ENCODE measurements at regions not wholly inside any gene's neighbourhood (a gene's known extent, or its start where the extent isn't known, plus 50 kb on each side); places are given as distances from the start of the nearest gene placed in this dataset.

- Histone ChIP-seq H4K20me1 (ENCODE audit: control insufficient read depth, insufficient read depth) (no peaks in the 10 kb centered on the region; the same call in 1 of the 2 replicates), H3K36me3 (ENCODE audit: control insufficient read depth in 2 of 2, insufficient read depth in 2 of 2, low read length in 1 of 2) (no peaks in the 10 kb centered on the region), H3K27me3 (replicated peaks in 1 of 2; ENCODE audit: control insufficient read depth in 2 of 2, insufficient read depth in 2 of 2, low read length in 1 of 2) (no peaks in the 10 kb centered on the region), H3K79me2 (ENCODE audit: control insufficient read depth, insufficient read depth, low read length) (no peaks in the 10 kb centered on the region), H3K27ac (ENCODE audit: control insufficient read depth, insufficient read depth) (no peak overlapping the region), H3K4me1 (ENCODE audit: control insufficient read depth, insufficient read depth, low read length) (no peaks in the 10 kb centered on the region), H3K9me3 (replicated peaks; ENCODE audit: control insufficient read depth, insufficient read depth, low read length) (no peaks in the 10 kb centered on the region), H2AFZ (ENCODE audit: control insufficient read depth, low read depth, low read length) (no peak overlapping the region), H3K4me3 (no peak overlapping the region), H3K9ac (ENCODE audit: control insufficient read depth, insufficient read depth, low read length) (no peak overlapping the region), H3K4me2 (ENCODE audit: control insufficient read depth, insufficient read depth) (no peak overlapping the region)
- in situ Hi-C loops (cut with MboI): no loop called here
- intact Hi-C loops (cut with micrococcal nuclease; ENCODE audit: unreplicated experiment): no loop called here
- SMC1A ChIA-PET (ENCODE audit: uncharacterized antibody, unreplicated experiment): interaction anchor here (1.3 kb wide), 1 partner anchor 9 kb away, joined by 4 read pairs; no protein-coding TSS in a partner anchor
- 21% methylated on average over 6 of the region's 6 CpGs for WGBS (ENCODE audit: insufficient coverage, insufficient replicate concordance, low lambda C conversion rate, missing lambda C conversion rate)
- DNase-seq (ENCODE audit: low read depth, low spot score) (no peak), ATAC-seq (no peak), FAIRE-seq (no peak)
- RAD21 ChIA-PET (ENCODE audit: unreplicated experiment): interaction anchor here (0.7 kb wide), 1 partner anchor 9 kb away, joined by 3 read pairs; no protein-coding TSS in a partner anchor
- POLR2A ChIA-PET: no interaction called here
- CTCF ChIA-PET: interaction anchor here (3.2 kb wide), 1 partner anchor 9 kb away, joined by 14 read pairs; no protein-coding TSS in a partner anchor
- no peak for TF ChIP-seq BHLHE40 (IDR thresholded peaks at IDR 0.05; ENCODE audit: borderline replicate concordance in 1 of 2, low read depth in 2 of 2, low read length in 1 of 2)
- no peak for TF ChIP-seq ZNF592 (IDR thresholded peaks at IDR 0.05)
- no peak for TF ChIP-seq ELK1 (IDR thresholded peaks at IDR 0.05; ENCODE audit: low read depth, low read length)
- no peak for TF ChIP-seq NFYA (IDR thresholded peaks at IDR 0.05; ENCODE audit: borderline replicate concordance, low read depth, low read length)
- no peak for TF ChIP-seq CHD4 (IDR thresholded peaks at IDR 0.05)
- TF ChIP-seq EGR1 (IDR thresholded peaks at IDR 0.05; ENCODE audit: borderline replicate concordance in 1 of 2, low read depth in 2 of 2, low read length in 2 of 2): no peak
- TF ChIP-seq HDGF (IDR thresholded peaks at IDR 0.05): no peak
- no peak for TF ChIP-seq RELB (IDR thresholded peaks at IDR 0.05; ENCODE audit: low read depth)
- no peak for TF ChIP-seq TBL1XR1 (IDR thresholded peaks at IDR 0.05; ENCODE audit: low read depth, low read length)
- TF ChIP-seq TCF7 (IDR thresholded peaks at IDR 0.05; ENCODE audit: borderline replicate concordance): no peak
- no peak for TF ChIP-seq ZSCAN29 (IDR thresholded peaks at IDR 0.05)
- TF ChIP-seq RUNX3 (IDR thresholded peaks at IDR 0.05; ENCODE audit: low read length): no peak
- no peak for TF ChIP-seq WRNIP1 (IDR thresholded peaks at IDR 0.05; ENCODE audit: borderline replicate concordance, low read depth, low read length)
- TF ChIP-seq POU2F2 (IDR thresholded peaks at IDR 0.05; ENCODE audit: borderline replicate concordance, low read depth, low read length): no peak
- no TSS peak for BruUV-seq (replicated peaks)
Observed at GRCh38 chr7:35415411-35415822, 161.5 kb upstream of the TBX20 start.

All from GM12878 (cell line).